Prostate gland (tissue), 2 donors: ENCODE measurements at regions not wholly inside any gene's neighbourhood (a gene's known extent, or its start where the extent isn't known, plus 50 kb on each side); places are given as distances from the start of the nearest gene placed in this dataset.

Experiments used
- DNase-seq: peaks from one replicate; pipeline ENCODE4 v3.0.0-alpha.2; 2019; ENCODE audit warnings: low spot score
- H3K27ac ChIP-seq, 2 donors: fragments of 200-600 bp; sonication (generic); 2 replicates each; pipeline ENCODE4 v1.5.1; 2017 to 2019
- H3K27me3 ChIP-seq: fragments of 200-600 bp; sonication (generic); replicated peaks from 2 replicates; pipeline ENCODE4 v1.5.1; 2019; ENCODE audit not compliant: insufficient read depth
- H3K36me3 ChIP-seq, 2 donors: fragments of 200-600 bp; sonication (generic); 1 replicate in 1 of 2; 2 replicates in 1 of 2; pipeline versions ENCODE4 v1.5.1 to v1.8.1; 2017 to 2019
- H3K4me1 ChIP-seq: fragments of 200-600 bp; sonication (generic); replicated peaks from 2 replicates; pipeline ENCODE4 v1.5.1; 2019
- H3K4me3 ChIP-seq, 2 donors: fragments of 200-600 bp; sonication (generic); 2 replicates each; pipeline ENCODE4 v1.5.1; 2017 to 2019
- H3K9me3 ChIP-seq: fragments of 200-600 bp; sonication (generic); 2 replicates; pipeline ENCODE4 v1.5.1; 2017
- POLR2A ChIP-seq: fragments of 450-650 bp; IDR thresholded peaks from one replicate; pipeline ENCODE4 v1.6.1; 2016; ENCODE audit warnings: antibody characterized with exemption, mild to moderate bottlenecking
- POLR2AphosphoS5 ChIP-seq: sonication (generic); formaldehyde crosslinking; IDR thresholded peaks from one replicate; pipeline ENCODE4 v1.6.1; 2017; ENCODE audit warnings: antibody characterized with exemption
- WGBS: methylation state at CpG from one replicate; pipeline ENCODE4 v1.1.5; 2018; 5-methylcytosine and 5-hydroxymethylcytosine counted together
- intact Hi-C: fragments of 100-400 bp; cut with DNase I; formaldehyde crosslinking; loops from one replicate; pipeline ENCODE4 v1.14.2; 2022
- TF ChIP-seq, protein P1 (sequence below), 4 experiments: fragments of 200-600 bp in 2 of 4; fragments of 450-650 bp in 2 of 4; sonication (generic) in 2 of 4; IDR thresholded peaks; 1 replicate in 3 of 4; 2 replicates in 1 of 4; pipeline ENCODE4 v1.5.1; 2016 to 2019; ENCODE audit warnings: antibody characterized with exemption in 4 of 4, mild to moderate bottlenecking in 2 of 4, moderate library complexity in 2 of 4

DNA sequence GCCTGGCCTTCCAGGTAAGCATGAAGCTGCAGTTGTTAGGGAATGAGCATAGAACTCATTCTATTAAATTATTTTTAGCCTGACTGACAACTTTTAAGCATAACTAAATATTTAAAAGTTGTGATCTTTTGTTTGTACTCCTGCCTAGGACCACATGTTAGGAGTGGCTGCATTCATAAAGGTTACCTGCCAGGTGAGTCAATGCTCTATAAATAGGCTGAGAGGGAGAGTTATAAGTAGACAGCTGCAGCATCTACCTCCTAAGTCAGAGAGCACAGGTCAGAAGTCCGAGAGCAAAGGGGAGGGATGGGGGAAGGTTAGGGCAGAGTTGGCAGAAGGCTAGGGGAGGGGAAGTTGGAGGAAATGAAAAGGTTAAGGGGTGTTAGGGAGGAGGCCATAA, 292.4 kb upstream of the TLE4 start:
- no peaks in the 10 kb centered on the region for H3K36me3 ChIP-seq
- H3K27ac ChIP-seq, result no peak overlapping the region
- no peak overlapping the region for H3K4me3 ChIP-seq
- DNase-seq, result no peak
- TF ChIP-seq POLR2A (no peak), POLR2AphosphoS5 (no peak)
- TF ChIP-seq, protein P1, sequence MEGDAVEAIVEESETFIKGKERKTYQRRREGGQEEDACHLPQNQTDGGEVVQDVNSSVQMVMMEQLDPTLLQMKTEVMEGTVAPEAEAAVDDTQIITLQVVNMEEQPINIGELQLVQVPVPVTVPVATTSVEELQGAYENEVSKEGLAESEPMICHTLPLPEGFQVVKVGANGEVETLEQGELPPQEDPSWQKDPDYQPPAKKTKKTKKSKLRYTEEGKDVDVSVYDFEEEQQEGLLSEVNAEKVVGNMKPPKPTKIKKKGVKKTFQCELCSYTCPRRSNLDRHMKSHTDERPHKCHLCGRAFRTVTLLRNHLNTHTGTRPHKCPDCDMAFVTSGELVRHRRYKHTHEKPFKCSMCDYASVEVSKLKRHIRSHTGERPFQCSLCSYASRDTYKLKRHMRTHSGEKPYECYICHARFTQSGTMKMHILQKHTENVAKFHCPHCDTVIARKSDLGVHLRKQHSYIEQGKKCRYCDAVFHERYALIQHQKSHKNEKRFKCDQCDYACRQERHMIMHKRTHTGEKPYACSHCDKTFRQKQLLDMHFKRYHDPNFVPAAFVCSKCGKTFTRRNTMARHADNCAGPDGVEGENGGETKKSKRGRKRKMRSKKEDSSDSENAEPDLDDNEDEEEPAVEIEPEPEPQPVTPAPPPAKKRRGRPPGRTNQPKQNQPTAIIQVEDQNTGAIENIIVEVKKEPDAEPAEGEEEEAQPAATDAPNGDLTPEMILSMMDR (IDR thresholded peaks at IDR 0.05), result no peak
- no peaks in the 10 kb centered on the region for H3K9me3 ChIP-seq
- no peaks in the 10 kb centered on the region for H3K27me3 ChIP-seq
- H3K4me1 ChIP-seq, result no peaks in the 10 kb centered on the region
- intact Hi-C loops, result no loop called here
- 50% methylated on average over 1 of the region's 1 CpG for WGBS

- Histone ChIP-seq H3K9me3 (no peaks in the 10 kb centered on the region), H3K4me3 (no peak overlapping the region), H3K4me1 (no peaks in the 10 kb centered on the region), H3K36me3 (no peaks in the 10 kb centered on the region), H3K27ac (no peak overlapping the region), H3K27me3 (no peaks in the 10 kb centered on the region)
- intact Hi-C loops, result no loop called here
- WGBS, result 96% methylated on average over 4 of the region's 4 CpGs
- no peak for DNase-seq
- TF ChIP-seq POLR2A (no peak), POLR2AphosphoS5 (no peak)
- TF ChIP-seq, protein P1 (IDR thresholded peaks at IDR 0.05), result no peak
Observed at GRCh38 chr9:79280691-79281090, 291.1 kb upstream of the TLE4 start.

- no peaks in the 10 kb centered on the region for H3K4me1 ChIP-seq
- no peak for TF ChIP-seq POLR2A
- TF ChIP-seq, protein P1 (IDR thresholded peaks at IDR 0.05), result no peak
- no peaks in the 10 kb centered on the region for H3K27me3 ChIP-seq
- no peak for DNase-seq
- H3K27ac ChIP-seq, result no peak overlapping the region
- no peak overlapping the region for H3K4me3 ChIP-seq
- H3K9me3 ChIP-seq, result no peaks in the 10 kb centered on the region
- no peaks in the 10 kb centered on the region for H3K36me3 ChIP-seq
- intact Hi-C loops, result no loop called here
Observed at GRCh38 chr9:79284081-79284480, 287.7 kb upstream of the TLE4 start.

GRCh38 chr9:79286992-79287707, 284.6 kb upstream of the TLE4 start:
- no peaks in the 10 kb centered on the region for H3K9me3 ChIP-seq
- intact Hi-C loops, result no loop called here
- TF ChIP-seq POLR2AphosphoS5 (no peak), POLR2A (no peak)
- TF ChIP-seq, protein P1 (IDR thresholded peaks at IDR 0.05), result no peak

DNA sequence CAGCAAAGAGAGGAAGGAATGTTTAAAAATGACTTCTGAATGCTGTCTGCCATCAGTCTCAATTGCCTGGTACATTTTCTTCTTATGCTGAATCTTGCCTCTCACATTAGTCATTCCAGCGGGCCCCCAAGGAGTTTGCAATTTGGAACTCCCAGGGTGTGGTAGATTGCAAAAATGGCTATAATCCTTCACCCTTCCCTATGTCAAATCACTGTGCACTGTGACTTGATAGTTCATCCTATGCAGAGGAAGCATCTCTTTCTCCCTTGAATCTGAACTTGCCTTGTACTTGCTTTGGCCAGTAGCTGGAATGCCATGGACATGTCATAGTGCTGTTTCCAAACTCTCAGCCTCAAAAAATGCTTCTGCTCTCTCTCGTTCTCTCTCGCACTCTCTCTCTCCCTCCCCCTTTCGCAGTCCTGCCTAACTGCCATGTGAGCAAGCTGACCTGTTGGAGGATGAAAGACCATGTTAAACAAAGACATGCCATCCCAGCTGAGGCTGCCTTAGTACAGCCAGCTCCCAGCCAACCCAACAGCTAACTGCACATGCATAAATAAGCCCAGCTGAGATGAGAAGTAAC, 284.0 kb upstream of the TLE4 start:
- TF ChIP-seq POLR2AphosphoS5 (no peak), POLR2A (no peak)
- TF ChIP-seq, protein P1 (IDR thresholded peaks at IDR 0.05), result no peak
- WGBS, result 69% methylated on average over 4 of the region's 4 CpGs
- intact Hi-C loops, result no loop called here

More at GRCh38 chr9:79286992-79287707, 284.6 kb upstream of the TLE4 start:
- Histone ChIP-seq H3K27ac (no peak overlapping the region), H3K4me1 (no peaks in the 10 kb centered on the region), H3K36me3 (no peaks in the 10 kb centered on the region), H3K4me3 (no peak overlapping the region), H3K27me3 (no peaks in the 10 kb centered on the region)
- WGBS, result 39% methylated on average over 7 of the region's 7 CpGs
- no peak for DNase-seq

More for the DNA sequence above, 284.0 kb upstream of the TLE4 start:
- no peak for DNase-seq
- Histone ChIP-seq H3K36me3 (no peaks in the 10 kb centered on the region), H3K4me1 (no peaks in the 10 kb centered on the region), H3K4me3 (no peak overlapping the region), H3K27me3 (no peaks in the 10 kb centered on the region), H3K9me3 (no peaks in the 10 kb centered on the region), H3K27ac (no peak overlapping the region)
